SW480 (cell line): ENCODE measurements at regions not wholly inside any gene's neighbourhood (a gene's known extent, or its start where the extent isn't known, plus 50 kb on each side); places are given as distances from the start of the nearest gene placed in this dataset.

Source experiments
- DNase-seq: peaks from one replicate; pipeline ENCODE4 v3.0.0-alpha.2; 2016; ENCODE audit warnings: low spot score

GRCh38 chr5:23579566-23579965 lies 72.2 kb downstream of the PRDM9 start:
- no peak for DNase-seq

GRCh38 chr5:23583081-23583480 lies 75.7 kb downstream of the PRDM9 start:
- DNase-seq, result no peak

- DNase-seq, result no peak
These were observed 81.5 kb downstream of the PRDM9 start for GRCh38 chr5:23588841-23589326.

GRCh38 chr5:23591250-23591649 lies 83.8 kb downstream of the PRDM9 start:
- DNase-seq, result no peak

GRCh38 chr5:23606927-23607326 lies 99.5 kb downstream of the PRDM9 start:
- no peak for DNase-seq

GRCh38 chr5:23612701-23613100 lies 105.3 kb downstream of the PRDM9 start:
- DNase-seq, result no peak

- DNase-seq, result no peak
These were observed 106.2 kb downstream of the PRDM9 start for GRCh38 chr5:23613566-23613965.

- no peak for DNase-seq
These were observed 107.0 kb downstream of the PRDM9 start for GRCh38 chr5:23614422-23614821.

- DNase-seq, result no peak
These were observed 119.6 kb downstream of the PRDM9 start for GRCh38 chr5:23626961-23627360.

GRCh38 chr5:23627976-23628375 lies 120.6 kb downstream of the PRDM9 start:
- DNase-seq, result no peak

- DNase-seq, result no peak
These were observed 122.0 kb downstream of the PRDM9 start for GRCh38 chr5:23629396-23629795.

GRCh38 chr5:23631302-23632045 lies 124.1 kb downstream of the PRDM9 start:
- no peak for DNase-seq

- DNase-seq, result no peak
These were observed 128.5 kb downstream of the PRDM9 start for GRCh38 chr5:23635938-23636337.

GRCh38 chr5:23639326-23639725 lies 131.9 kb downstream of the PRDM9 start:
- no peak for DNase-seq

- DNase-seq, result no peak
These were observed 141.2 kb downstream of the PRDM9 start for GRCh38 chr5:23648656-23649055.

GRCh38 chr5:23649594-23649993 lies 142.2 kb downstream of the PRDM9 start:
- DNase-seq, result no peak

GRCh38 chr5:23655674-23656073 lies 148.3 kb downstream of the PRDM9 start:
- no peak for DNase-seq

- no peak for DNase-seq
These were observed 168.0 kb downstream of the PRDM9 start for GRCh38 chr5:23675456-23675855.

GRCh38 chr5:23677996-23678395 lies 170.6 kb downstream of the PRDM9 start:
- DNase-seq, result no peak

- no peak for DNase-seq
These were observed 176.7 kb downstream of the PRDM9 start for GRCh38 chr5:23684103-23684502.

GRCh38 chr5:23703940-23704855 lies 196.8 kb downstream of the PRDM9 start:
- DNase-seq, result no peak

- no peak for DNase-seq
These were observed 210.1 kb downstream of the PRDM9 start for GRCh38 chr5:23717486-23717885.

- no peak for DNase-seq
These were observed 211.2 kb downstream of the PRDM9 start for GRCh38 chr5:23718564-23718963.
